K562 (cell line): ENCODE measurements at regions not wholly inside any gene's neighbourhood (a gene's known extent, or its start where the extent isn't known, plus 50 kb on each side); places are given as distances from the start of the nearest gene placed in this dataset.

Experiments used
- ATAC-seq: fragments of 200-7000 bp; cut with Tn5 transposase; 3 replicates; pipeline ENCODE4 v1.9.1; 2020; ENCODE audit warnings: moderate library complexity
- BruUV-seq: library from RNA; stranded (reverse); fragments of 400-500 nt; replicated peaks from 2 replicates; lab custom pipeline; 2021; lab: Mats Ljungman, UMichigan
- CTCF ChIA-PET: fragments of 300-600 bp; formaldehyde crosslinking; extraction: SDS; loops from one replicate; lab custom pipeline; 2021; ENCODE audit warnings: low intra/inter-chr PET ratio; lab: Yijun Ruan, JAX
- POLR2A ChIA-PET: fragments of 300-600, 350-650 bp; sonication (Branson Sonifier 250); formaldehyde crosslinking; extraction: SDS; loops from one replicate; lab custom pipeline; 2021; ENCODE audit warnings: antibody characterized with exemption, inconsistent platforms; lab: Yijun Ruan, JAX
- DNase-seq, 4 experiments: peaks; one replicate each; pipeline versions ENCODE4 v3.0.0 to v3.0.0-alpha.2; 2011 to 2018; ENCODE audit warnings: low spot score in 3 of 4, mixed read lengths in 3 of 4; ENCODE audit errors: extremely low read depth in 1 of 4
- FAIRE-seq: peaks from 2 replicates; lab custom pipeline; 2011; peaks lifted over from hg19 to GRCh38; lab: Jason Lieb, UNC
- H2AFZ ChIP-seq: 2 replicates; pipeline ENCODE4 v1.6.0; 2011; ENCODE audit warnings: low read depth, low read length, control low read depth, inconsistent platforms
- H3K27ac ChIP-seq: fragments of 200-600 bp; 3 replicates; pipeline ENCODE4 v1.8.0; 2011; ENCODE audit warnings: low read depth, mild to moderate bottlenecking, control low read depth, inconsistent platforms, low read length, moderate library complexity, mixed read lengths; ENCODE audit errors: extremely low read depth
- H3K27me3 ChIP-seq, 2 experiments: fragments of 300-600 bp in 1 of 2; 2 replicates in 1 of 2; 3 replicates in 1 of 2; pipeline versions ENCODE4 v1.6.0 to v1.8.0; 2011; ENCODE audit warnings: inconsistent platforms in 2 of 2, low read length in 2 of 2, mild to moderate bottlenecking in 1 of 2, mixed read lengths in 1 of 2, moderate library complexity in 1 of 2; ENCODE audit not compliant: control insufficient read depth in 2 of 2, insufficient read depth in 2 of 2
- H3K36me3 ChIP-seq: fragments of 300-600 bp; 3 replicates; pipeline ENCODE4 v1.8.0; 2011; ENCODE audit warnings: mild to moderate bottlenecking, low read length, inconsistent platforms; ENCODE audit not compliant: control insufficient read depth, insufficient read depth
- H3K4me1 ChIP-seq, 2 experiments: fragments of 200-600 bp in 1 of 2; replicated peaks in 1 of 2; 2 replicates in 1 of 2; 3 replicates in 1 of 2; pipeline versions ENCODE4 v1.5.1 to v1.8.0; 2011; ENCODE audit warnings: inconsistent platforms in 2 of 2, low read length in 2 of 2, mild to moderate bottlenecking in 1 of 2, mixed read lengths in 1 of 2, moderate library complexity in 1 of 2; ENCODE audit not compliant: control insufficient read depth in 2 of 2, insufficient read depth in 2 of 2
- H3K4me2 ChIP-seq: 2 replicates; pipeline ENCODE4 v1.6.1; 2011; ENCODE audit warnings: low read length, control low read depth, inconsistent platforms, mixed read lengths; ENCODE audit not compliant: insufficient read depth
- H3K4me3 ChIP-seq: fragments of 200-600 bp; sonication (generic), shearing (Covaris generic); 2 replicates; pipeline ENCODE4 v1.5.1; 2016; ENCODE audit warnings: control low read depth, inconsistent platforms
- H3K79me2 ChIP-seq: fragments of 200-600 bp; 3 replicates; pipeline ENCODE4 v1.8.0; 2011; ENCODE audit warnings: low read length, inconsistent platforms; ENCODE audit not compliant: control insufficient read depth, insufficient read depth
- H3K9ac ChIP-seq, 2 experiments: 2 replicates each; pipeline versions ENCODE4 v1.6.0 to v1.6.1; 2011; ENCODE audit warnings: low read depth in 2 of 2, low read length in 2 of 2, control low read depth in 1 of 2, inconsistent platforms in 1 of 2, mild to moderate bottlenecking in 1 of 2, mixed read lengths in 1 of 2; ENCODE audit not compliant: insufficient read depth in 1 of 2
- H3K9me1 ChIP-seq: one replicate; pipeline ENCODE4 v1.6.0; 2011; ENCODE audit warnings: inconsistent platforms, mild to moderate bottlenecking, low read length, moderate library complexity; ENCODE audit not compliant: control insufficient read depth, insufficient read depth
- H3K9me3 ChIP-seq: replicated peaks from 2 replicates; pipeline ENCODE4 v1.5.1; 2011; ENCODE audit warnings: low read depth, low read length, inconsistent platforms; ENCODE audit not compliant: control insufficient read depth, insufficient read depth
- H4K20me1 ChIP-seq: replicated peaks from 2 replicates; pipeline ENCODE4 v1.6.1; 2011; ENCODE audit warnings: low read length, inconsistent platforms, mixed read lengths; ENCODE audit not compliant: control insufficient read depth, insufficient read depth
- ARID1B ChIP-seq: fragments of 450-650 bp; IDR thresholded peaks from 2 replicates; pipeline ENCODE4 v1.6.1; 2016; ENCODE audit warnings: antibody characterized with exemption, mild to moderate bottlenecking, inconsistent platforms
- BRF2 ChIP-seq: IDR thresholded peaks from 3 replicates; pipeline ENCODE4 v1.6.1; 2011; ENCODE audit warnings: borderline replicate concordance, mild to moderate bottlenecking; ENCODE audit not compliant: insufficient read length, insufficient read depth
- CCAR2 ChIP-seq: fragments of 200-400 bp; formaldehyde crosslinking; IDR thresholded peaks from 2 replicates; pipeline ENCODE4 v1.6.1; 2017; ENCODE audit warnings: mild to moderate bottlenecking, low read depth, low read length
- CREBBP ChIP-seq: IDR thresholded peaks from one replicate; pipeline ENCODE4 v1.6.1; 2012; ENCODE audit warnings: low read depth, mild to moderate bottlenecking, control low read depth, inconsistent platforms, low read length
- DPF2 ChIP-seq: fragments of 450-650 bp; IDR thresholded peaks from 2 replicates; pipeline ENCODE4 v1.6.1; 2016
- EGR1 ChIP-seq: fragments of 450-650 bp; conservative IDR thresholded peaks from 2 replicates; pipeline ENCODE4 v1.6.1; 2017; ENCODE audit warnings: mild to moderate bottlenecking
- FOXJ3 ChIP-seq: sonication (generic); formaldehyde crosslinking; IDR thresholded peaks from 2 replicates; pipeline ENCODE4 v1.4.0; 2020; ENCODE audit warnings: mild to moderate bottlenecking, missing genetic modification reagents
- GATA2 ChIP-seq: sonication (generic); formaldehyde crosslinking; IDR thresholded peaks from 2 replicates; pipeline ENCODE4 v1.4.0; 2020; ENCODE audit warnings: mild to moderate bottlenecking, missing genetic modification reagents
- HDAC3 ChIP-seq: fragments of 450-650 bp; IDR thresholded peaks from 2 replicates; pipeline ENCODE4 v1.6.1; 2018; ENCODE audit warnings: borderline replicate concordance, mild to moderate bottlenecking, moderate library complexity; ENCODE audit not compliant: partially characterized antibody
- MEIS2 ChIP-seq: fragments of 450-650 bp; IDR thresholded peaks from 2 replicates; pipeline ENCODE4 v1.6.1; 2014; ENCODE audit warnings: mild to moderate bottlenecking; ENCODE audit not compliant: partially characterized antibody
- SMARCB1 ChIP-seq: IDR thresholded peaks from 2 replicates; pipeline ENCODE4 v1.6.1; 2011; ENCODE audit warnings: improper control_type of control experiment, low read depth; ENCODE audit not compliant: insufficient read length
- VEZF1 ChIP-seq: fragments of 200-800 bp; sonication (Bioruptor generic); IDR thresholded peaks from 2 replicates; pipeline ENCODE4 v1.6.1; 2017; ENCODE audit warnings: missing genetic modification characterization, missing compliant biosample characterization
- in situ Hi-C: fragments of 300-500 bp; cut with MboI; formaldehyde crosslinking; loops from 4 replicates; pipeline ENCODE4 v1.15.0; 2018; ENCODE audit warnings: inconsistent platforms, mixed read lengths
- intact Hi-C: fragments of 100-400 bp; cut with micrococcal nuclease; formaldehyde crosslinking; loops from 2 replicates; pipeline ENCODE4 v1.14.2; 2022
- TF ChIP-seq, protein P1 (sequence below): fragments of 450-650 bp; IDR thresholded peaks from 2 replicates; pipeline ENCODE4 v1.6.1; 2016; ENCODE audit warnings: low read depth

GRCh38 chr12:89260841-89261637, 91.3 kb downstream of the DUSP6 start:
- intact Hi-C loops, result no loop called here
- ChIA-PET POLR2A (no interaction called here), CTCF (no interaction called here)
- Histone ChIP-seq H3K79me2 (no peaks in the 10 kb centered on the region), H3K9me3 (no peaks in the 10 kb centered on the region), H4K20me1 (no peaks in the 10 kb centered on the region), H3K9ac (no peak overlapping the region), H2AFZ (no peak overlapping the region), H3K4me1 (no peaks in the 10 kb centered on the region; a peak in 2 of 5 replicates), H3K36me3 (no peaks in the 10 kb centered on the region), H3K27me3 (no peaks in the 10 kb centered on the region), H3K4me2 (no peak overlapping the region), H3K4me3 (no peak overlapping the region), H3K27ac (no peak overlapping the region), H3K9me1 (no peaks in the 10 kb centered on the region)
- DNase-seq, result no peak
- no peak for FAIRE-seq
- no TSS peak for BruUV-seq
- in situ Hi-C loops, result no loop called here
- no peak for ATAC-seq
- no peak for TF ChIP-seq VEZF1 (CRISPR knock-in tag)
- no peak for TF ChIP-seq HDAC3
- TF ChIP-seq EGR1, result no peak
- TF ChIP-seq ARID1B, result no peak
- no peak for TF ChIP-seq SMARCB1
- no peak for TF ChIP-seq CREBBP
- TF ChIP-seq BRF2, result no peak
- no peak for TF ChIP-seq CCAR2
- TF ChIP-seq FOXJ3, result no peak
- TF ChIP-seq, protein P1, sequence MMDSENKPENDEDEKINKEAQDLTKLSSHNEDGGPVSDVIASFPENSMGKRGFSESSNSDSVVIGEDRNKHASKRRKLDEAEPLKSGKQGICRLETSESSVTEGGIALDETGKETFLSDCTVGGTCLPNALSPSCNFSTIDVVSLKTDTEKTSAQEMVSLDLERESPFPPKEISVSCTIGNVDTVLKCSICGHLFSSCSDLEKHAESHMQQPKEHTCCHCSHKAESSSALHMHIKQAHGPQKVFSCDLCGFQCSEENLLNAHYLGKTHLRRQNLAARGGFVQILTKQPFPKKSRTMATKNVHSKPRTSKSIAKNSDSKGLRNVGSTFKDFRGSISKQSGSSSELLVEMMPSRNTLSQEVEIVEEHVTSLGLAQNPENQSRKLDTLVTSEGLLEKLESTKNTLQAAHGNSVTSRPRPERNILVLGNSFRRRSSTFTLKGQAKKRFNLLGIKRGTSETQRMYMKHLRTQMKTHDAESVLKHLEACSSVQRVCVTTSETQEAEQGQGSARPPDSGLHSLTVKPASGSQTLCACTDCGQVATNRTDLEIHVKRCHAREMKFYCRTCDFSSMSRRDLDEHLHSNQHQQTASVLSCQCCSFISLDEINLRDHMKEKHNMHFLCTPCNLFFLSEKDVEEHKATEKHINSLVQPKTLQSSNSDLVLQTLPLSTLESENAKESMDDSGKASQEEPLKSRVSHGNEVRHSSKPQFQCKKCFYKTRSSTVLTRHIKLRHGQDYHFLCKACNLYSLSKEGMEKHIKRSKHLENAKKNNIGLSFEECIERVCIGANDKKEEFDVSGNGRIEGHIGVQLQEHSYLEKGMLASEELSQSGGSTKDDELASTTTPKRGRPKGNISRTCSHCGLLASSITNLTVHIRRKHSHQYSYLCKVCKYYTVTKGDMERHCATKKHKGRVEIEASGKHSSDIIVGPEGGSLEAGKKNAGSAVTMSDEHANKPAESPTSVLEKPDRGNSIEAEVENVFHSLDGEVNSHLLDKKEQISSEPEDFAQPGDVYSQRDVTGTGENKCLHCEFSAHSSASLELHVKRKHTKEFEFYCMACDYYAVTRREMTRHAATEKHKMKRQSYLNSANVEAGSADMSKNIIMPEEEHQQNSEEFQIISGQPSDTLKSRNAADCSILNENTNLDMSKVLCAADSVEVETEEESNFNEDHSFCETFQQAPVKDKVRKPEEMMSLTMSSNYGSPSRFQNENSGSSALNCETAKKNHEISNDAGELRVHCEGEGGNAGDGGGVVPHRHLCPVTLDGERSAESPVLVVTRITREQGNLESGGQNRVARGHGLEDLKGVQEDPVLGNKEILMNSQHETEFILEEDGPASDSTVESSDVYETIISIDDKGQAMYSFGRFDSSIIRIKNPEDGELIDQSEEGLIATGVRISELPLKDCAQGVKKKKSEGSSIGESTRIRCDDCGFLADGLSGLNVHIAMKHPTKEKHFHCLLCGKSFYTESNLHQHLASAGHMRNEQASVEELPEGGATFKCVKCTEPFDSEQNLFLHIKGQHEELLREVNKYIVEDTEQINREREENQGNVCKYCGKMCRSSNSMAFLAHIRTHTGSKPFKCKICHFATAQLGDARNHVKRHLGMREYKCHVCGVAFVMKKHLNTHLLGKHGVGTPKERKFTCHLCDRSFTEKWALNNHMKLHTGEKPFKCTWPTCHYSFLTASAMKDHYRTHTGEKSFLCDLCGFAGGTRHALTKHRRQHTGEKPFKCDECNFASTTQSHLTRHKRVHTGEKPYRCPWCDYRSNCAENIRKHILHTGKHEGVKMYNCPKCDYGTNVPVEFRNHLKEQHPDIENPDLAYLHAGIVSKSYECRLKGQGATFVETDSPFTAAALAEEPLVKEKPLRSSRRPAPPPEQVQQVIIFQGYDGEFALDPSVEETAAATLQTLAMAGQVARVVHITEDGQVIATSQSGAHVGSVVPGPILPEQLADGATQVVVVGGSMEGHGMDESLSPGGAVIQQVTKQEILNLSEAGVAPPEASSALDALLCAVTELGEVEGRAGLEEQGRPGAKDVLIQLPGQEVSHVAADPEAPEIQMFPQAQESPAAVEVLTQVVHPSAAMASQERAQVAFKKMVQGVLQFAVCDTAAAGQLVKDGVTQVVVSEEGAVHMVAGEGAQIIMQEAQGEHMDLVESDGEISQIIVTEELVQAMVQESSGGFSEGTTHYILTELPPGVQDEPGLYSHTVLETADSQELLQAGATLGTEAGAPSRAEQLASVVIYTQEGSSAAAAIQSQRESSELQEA, result no peak
- TF ChIP-seq MEIS2, result no peak
- no peak for TF ChIP-seq GATA2 (CRISPR knock-in tag)
- no peak for TF ChIP-seq DPF2
